GM12875 (cell line): ENCODE measurements at regions not wholly inside any gene's neighbourhood (a gene's known extent, or its start where the extent isn't known, plus 50 kb on each side); places are given as distances from the start of the nearest gene placed in this dataset.

ENCODE experiments used
- H3K4me3 ChIP-seq: one replicate; pipeline ENCODE4 v1.5.1; 2011; ENCODE audit warnings: low read depth, low read length, control low read depth
- CTCF ChIP-seq: IDR thresholded peaks from 2 replicates; pipeline ENCODE4 v1.5.1; 2011; ENCODE audit warnings: low read depth, mild to moderate bottlenecking, control low read depth, inconsistent platforms, low read length, moderate library complexity, borderline replicate concordance; ENCODE audit not compliant: insufficient read depth

GRCh38 chr13:81493144-81493543, 1152.2 kb upstream of the SPRY2 start:
- no peak for TF ChIP-seq CTCF
- no peak overlapping the region for H3K4me3 ChIP-seq

GRCh38 chr13:81492449-81492848, 1151.5 kb upstream of the SPRY2 start:
- TF ChIP-seq CTCF: no peak
- no peak overlapping the region for H3K4me3 ChIP-seq

GRCh38 chr13:81488021-81488420, 1147.1 kb upstream of the SPRY2 start:
- TF ChIP-seq CTCF: no peak
- H3K4me3 ChIP-seq: no peak overlapping the region

GRCh38 chr13:81487151-81487550, 1146.2 kb upstream of the SPRY2 start:
- no peak for TF ChIP-seq CTCF
- no peak overlapping the region for H3K4me3 ChIP-seq

- TF ChIP-seq CTCF: no peak
- H3K4me3 ChIP-seq: no peak overlapping the region
Measured at GRCh38 chr13:81480634-81481033, 1139.7 kb upstream of the SPRY2 start.

GRCh38 chr13:81473366-81473899, 1132.5 kb upstream of the SPRY2 start:
- no peak for TF ChIP-seq CTCF
- H3K4me3 ChIP-seq: no peak overlapping the region

- TF ChIP-seq CTCF: no peak
- no peak overlapping the region for H3K4me3 ChIP-seq
Measured at GRCh38 chr13:81458170-81458569, 1117.2 kb upstream of the SPRY2 start.
